NK-92 treated with Interleukin-12 subunit alpha and Interleukin-12 subunit beta, amount 100 ng/mL, for 24 hours (cell line): ENCODE measurements at regions not wholly inside any gene's neighbourhood (a gene's known extent, or its start where the extent isn't known, plus 50 kb on each side); places are given as distances from the start of the nearest gene placed in this dataset.
"Not testable (repeated sequence)": the region's sequence is repeated elsewhere in the genome, so short reads cannot be mapped to it uniquely, and the experiment has no call there.

Source experiments
- DNase-seq: peaks from one replicate; lab custom pipeline; 2025; lab: John Stamatoyannopoulos, UW

- not testable (repeated sequence) for DNase-seq
Measured at GRCh38 chr4:17436047-17436749, 75.7 kb downstream of the QDPR start.

DNA sequence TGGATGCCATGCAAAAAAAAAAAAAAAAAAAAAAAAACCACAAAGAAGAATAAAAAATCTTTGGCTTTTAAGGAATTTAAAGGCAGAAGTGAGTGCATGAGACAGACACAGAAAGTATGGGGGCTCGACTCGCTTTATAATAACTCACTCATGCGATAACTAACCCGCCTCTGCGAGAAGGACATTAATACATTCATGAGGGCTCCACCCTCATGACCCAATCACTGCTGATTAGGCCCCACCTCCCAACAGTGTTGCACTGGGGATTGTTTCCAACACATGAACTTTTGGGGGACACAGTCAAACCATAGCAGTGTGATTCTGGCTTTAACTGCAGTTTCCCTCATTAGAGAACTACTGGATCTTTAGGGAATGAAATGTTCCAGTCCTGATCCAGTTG is 78.1 kb downstream of the QDPR start:
- no peak for DNase-seq

DNA sequence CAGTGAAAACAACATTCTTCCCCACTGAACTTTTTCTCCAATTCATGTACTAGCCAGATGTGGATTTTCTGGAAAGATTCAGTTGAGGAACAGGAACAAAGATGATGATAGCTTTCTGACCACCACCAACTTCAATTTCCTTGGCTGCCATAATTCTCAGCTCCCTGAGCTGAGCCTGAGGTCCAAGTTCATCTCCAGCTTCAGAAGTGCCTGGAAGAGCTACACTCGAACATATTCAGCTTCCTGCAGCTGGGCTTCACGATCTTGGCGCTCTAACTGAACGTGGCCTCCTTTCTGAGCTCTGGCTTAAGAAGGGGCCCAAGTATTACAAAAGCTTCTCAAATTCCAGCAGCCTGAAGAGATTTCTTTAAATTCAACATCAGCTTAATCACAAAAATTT is 83.9 kb downstream of the QDPR start:
- no peak for DNase-seq

- no peak for DNase-seq
Measured at GRCh38 chr4:17426222-17426621, 85.7 kb downstream of the QDPR start.

DNA sequence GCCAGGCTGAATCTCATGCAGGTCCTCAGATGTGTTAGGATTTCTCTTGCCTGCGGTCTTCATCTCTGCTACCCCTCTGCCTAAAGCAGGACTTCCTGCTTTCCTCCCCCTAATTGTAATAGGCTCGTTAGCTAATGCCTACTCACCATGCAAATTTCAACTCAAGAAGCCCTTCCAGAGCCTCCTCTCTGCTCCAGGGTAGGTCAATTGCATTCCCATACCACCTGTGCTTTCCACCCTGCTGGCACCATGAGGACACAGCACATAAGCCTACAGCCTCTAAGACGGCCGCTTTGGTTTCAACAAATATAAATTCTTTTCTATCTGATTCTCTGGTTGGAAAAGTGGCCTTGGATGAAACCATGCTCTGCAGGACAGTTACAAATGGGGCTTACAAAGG is 93.9 kb downstream of the QDPR start:
- DNase-seq = no peak

GRCh38 chr4:17414392-17414791 is 97.5 kb downstream of the QDPR start:
- DNase-seq = no peak

DNA sequence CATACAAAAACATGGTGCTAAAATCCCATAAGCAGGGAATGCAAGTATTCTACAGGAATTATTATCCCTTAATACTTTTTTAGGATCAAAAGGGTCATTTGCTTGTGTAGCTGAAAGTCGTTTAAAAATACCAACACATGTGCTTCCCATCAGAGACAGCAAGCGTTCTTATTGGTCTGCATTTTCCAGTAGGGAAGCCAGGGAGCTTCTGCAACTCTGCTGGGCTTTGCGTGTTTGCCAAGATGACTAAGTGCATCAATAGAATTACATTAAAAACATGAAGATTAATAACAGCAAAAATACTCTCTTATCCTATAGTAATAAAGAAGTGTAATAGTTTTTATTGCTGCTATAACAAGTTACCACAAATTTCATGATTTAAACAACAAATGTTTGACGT is 111.2 kb downstream of the QDPR start:
- no peak for DNase-seq

DNA sequence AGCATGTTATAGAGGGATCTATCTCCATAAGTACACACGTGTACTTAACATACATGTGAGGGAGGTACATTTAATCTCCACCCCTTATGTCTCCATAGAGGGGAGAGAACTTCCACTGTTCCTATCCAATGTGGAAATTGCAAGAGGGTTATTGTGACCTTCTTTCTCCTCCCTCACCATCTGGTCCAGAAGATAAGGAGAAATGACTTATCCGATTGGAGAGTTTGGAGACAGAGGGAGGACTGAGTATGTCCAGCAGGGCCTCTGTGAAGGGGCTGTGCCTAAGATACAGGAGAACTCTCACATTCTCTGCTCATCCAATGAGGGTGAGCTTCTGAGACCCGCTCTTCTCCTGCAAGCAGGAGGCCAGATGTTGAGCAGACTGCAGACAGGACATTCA is 113.1 kb downstream of the QDPR start:
- DNase-seq = no peak

DNA sequence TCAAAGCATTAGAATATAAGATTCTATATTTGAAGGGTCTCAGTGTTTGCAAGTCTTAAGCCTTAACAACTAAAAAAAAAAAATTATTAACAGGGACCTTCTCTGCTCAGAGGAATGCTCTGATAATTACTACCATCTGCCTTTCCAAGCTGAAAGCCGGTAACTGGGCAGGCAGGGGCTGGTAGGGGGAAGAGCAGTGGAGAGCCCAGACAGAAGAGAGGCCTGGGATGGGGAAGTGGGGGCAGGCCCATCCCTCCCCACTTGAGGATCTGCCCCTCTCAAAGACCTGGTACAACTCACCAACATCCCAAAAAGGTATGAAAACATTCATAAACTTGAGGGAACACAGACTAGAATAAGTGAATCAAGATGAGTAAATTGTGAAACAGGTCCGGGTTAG is 113.9 kb downstream of the QDPR start:
- DNase-seq = no peak

DNA sequence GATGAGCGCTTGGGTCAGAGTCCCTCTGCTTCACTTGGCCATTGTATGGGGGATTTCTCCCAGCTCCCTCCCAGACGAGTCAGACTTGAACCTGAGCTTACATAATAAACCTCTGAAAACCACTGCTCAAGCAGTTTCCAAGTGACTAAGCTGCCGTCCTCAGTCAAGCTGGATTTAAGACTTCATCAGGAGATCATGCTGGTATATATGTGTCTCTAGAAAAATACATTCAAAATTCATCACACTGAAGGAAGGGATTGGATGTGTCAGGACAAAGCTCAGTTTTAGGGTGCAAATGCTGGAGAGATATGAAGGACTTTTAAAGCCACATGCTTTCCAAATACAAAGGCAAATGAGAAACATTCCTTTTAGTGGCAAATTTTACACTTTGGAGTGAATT is 114.3 kb downstream of the QDPR start:
- no peak for DNase-seq

GRCh38 chr4:17385403-17385802 is 126.5 kb downstream of the QDPR start:
- no peak for DNase-seq

DNA sequence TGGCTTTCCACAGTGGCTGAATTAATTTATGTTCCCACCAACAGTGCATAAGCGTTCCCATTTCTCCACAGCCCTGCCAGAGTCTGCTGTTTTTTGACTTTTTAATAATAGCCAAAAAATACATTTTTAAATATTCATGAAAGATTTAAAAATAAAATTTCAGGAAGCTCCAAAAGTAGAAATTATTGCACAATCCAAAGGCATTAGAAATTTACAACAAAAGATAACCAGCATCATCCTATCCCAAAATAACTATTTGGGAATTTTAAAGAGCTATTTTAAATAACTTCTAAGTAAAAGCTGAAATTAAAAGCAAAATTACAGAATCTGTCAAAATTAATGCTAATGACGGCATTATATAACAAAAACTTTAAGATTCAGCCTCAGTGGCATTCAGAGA is 131.5 kb downstream of the QDPR start:
- DNase-seq = no peak

GRCh38 chr4:17376205-17376604 is 135.7 kb downstream of the QDPR start:
- DNase-seq = no peak

GRCh38 chr4:17373666-17374065 is 138.2 kb downstream of the QDPR start:
- no peak for DNase-seq

- no peak for DNase-seq
Measured at GRCh38 chr4:17370818-17371217, 141.1 kb downstream of the QDPR start.

GRCh38 chr4:17368408-17368807 is 143.5 kb downstream of the QDPR start:
- no peak for DNase-seq

DNA sequence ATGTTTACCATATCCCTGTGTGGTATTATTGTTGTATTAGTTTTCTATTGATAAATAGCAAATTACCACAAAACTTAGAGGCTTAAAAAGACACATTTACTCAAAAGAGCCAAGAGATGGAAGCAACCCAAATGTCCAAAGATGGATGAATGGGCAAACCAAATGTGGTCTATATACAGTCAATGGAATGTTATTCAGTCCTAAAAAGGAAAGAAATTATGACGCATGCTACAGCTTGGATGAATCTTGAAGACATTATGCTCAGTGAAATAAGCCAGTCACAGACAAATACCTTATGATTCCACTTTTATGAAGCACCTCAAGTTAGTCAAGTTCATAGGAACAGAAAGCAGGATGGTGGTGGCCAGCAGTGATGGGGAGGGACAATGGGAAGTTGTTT is 144.7 kb downstream of the QDPR start:
- DNase-seq = no peak

DNA sequence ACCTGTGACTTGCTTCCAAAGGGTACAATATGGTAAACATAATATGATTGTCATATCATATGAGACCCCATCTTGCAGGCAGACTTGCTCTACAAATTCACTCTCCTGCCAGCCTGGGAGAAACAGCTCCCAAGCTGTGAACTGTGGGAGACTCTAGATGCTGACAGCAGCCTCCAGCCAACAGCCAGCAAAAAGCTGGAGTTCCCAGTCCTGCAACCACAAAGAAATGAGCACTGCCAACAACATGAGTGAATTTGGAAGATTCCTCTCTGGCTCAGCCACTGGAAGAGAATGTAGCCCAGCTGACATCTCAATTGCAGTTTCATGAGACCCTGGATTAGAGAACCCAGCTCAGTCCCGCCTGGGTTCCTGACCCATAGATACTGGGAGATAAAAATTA is 145.4 kb downstream of the QDPR start:
- no peak for DNase-seq

GRCh38 chr4:17362430-17362829 is 149.5 kb downstream of the QDPR start:
- DNase-seq = no peak

DNA sequence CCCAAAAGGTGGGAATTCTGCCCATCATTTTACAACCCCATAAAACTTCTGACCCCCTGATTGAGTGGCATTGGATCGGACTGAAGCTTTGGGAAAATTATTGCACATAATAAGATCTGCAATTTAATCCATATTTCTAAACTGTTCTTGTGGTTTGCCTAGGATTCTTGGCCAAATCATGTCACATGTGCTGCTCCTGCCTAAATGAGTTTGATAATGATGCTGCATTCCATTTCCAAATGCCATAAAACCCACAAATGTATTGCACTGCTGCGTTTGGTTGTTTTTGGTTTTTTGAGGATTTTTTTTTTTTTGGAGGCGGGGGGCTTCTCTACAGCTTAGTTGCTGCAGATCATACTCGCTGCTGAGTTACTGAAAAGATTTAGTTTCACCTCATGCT is 153.6 kb downstream of the QDPR start:
- DNase-seq = no peak

DNA sequence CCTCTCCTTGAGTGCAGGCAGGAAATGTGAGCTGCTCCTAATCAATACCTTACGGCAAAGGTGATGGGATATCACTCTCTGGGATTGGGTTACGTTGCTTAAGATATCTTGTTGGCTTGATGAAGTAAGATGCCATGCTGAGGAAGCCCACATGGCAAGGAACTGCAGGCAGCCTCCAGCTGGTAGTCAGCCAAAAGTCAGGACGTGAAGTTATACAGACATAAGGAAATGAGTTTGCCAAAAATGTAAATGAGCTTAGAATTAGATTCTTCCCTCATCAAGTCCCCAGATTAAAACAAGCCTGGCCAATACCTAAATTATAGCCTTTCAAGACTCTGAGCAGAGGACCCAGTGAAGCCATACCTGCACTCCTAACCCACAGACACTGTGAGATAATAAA is 155.0 kb downstream of the QDPR start:
- no peak for DNase-seq

DNA sequence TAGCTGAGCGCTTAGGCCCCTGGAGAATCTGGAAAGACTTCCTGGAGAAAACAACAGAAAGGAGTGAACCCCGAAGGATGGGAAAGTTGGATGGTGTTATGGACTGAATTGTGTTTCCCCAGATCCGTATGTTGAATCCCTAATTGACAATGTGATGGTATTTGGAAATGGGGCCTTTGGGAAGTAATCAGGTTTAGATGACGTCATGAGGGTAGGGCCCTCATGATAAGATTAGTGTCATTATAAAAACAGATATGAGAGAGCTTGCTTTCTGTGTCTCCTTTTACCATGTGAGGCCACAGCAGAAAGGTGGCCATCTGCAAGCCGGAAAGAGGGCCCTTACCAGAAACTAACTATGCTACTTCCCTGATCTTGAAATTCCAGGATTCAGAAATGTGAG is 159.5 kb downstream of the QDPR start:
- no peak for DNase-seq

- DNase-seq = no peak
Measured at GRCh38 chr4:17347445-17347844, 164.4 kb downstream of the QDPR start.

DNA sequence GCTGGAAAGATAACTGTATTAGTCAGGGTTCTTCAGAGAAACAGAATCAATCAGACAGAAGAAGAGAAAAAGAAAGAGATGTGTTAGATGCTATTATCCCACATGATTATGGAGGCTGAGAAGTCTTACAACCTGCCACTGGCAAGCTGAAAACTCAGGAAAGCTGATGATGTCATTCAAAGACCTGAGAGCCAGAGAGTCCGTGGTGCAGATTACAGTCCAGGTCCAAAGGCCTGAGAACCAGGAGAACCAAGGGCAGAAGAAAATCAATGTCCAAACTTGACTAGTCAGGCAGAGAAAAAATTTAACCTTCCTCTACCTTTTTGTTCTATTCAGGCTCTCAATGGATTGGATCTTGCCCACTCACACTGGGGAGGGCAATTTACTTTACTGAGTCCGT is 172.5 kb downstream of the QDPR start:
- DNase-seq = no peak

DNA sequence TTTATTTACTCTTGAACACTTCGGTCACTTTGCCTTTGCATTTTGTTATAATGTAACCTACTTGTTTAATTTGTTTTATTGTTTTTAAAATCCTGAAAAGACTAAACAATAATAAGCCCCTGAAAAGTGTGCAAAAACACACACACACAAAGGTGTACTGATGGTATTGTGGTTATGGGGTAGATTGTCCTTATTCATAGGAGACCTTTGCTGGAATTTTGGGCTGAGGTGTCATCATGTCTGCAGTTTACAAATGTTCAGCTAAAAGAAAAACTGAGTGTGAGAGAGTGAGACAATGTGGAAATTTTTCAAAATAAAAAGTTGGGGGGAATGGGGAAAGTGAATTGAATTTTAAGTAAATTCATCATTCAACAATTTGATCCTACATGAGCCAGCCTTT is 174.9 kb downstream of the QDPR start:
- DNase-seq = no peak
